Astrocyte of the cerebellum (primary cell): ENCODE measurements at regions not wholly inside any gene's neighbourhood (a gene's known extent, or its start where the extent isn't known, plus 50 kb on each side); places are given as distances from the start of the nearest gene placed in this dataset.

ENCODE experiments used
- DNase-seq: peaks from one replicate; pipeline ENCODE4 v3.0.0-alpha.2; 2011; ENCODE audit warnings: low read depth
- H3K4me3 ChIP-seq: 2 replicates; pipeline ENCODE4 v1.5.1; 2011; ENCODE audit warnings: mild to moderate bottlenecking, low read depth, low read length, moderate library complexity
- in situ Hi-C: cut with HindIII; loops from 2 replicates; pipeline ENCODE4 v1.10.0; 2017; ENCODE audit warnings: low sequenced_read_pairs
- TF ChIP-seq, protein P1 (sequence below): IDR thresholded peaks from 2 replicates; pipeline ENCODE4 v1.5.1; 2012; ENCODE audit warnings: low read length, low read depth, moderate library complexity, mild to moderate bottlenecking; ENCODE audit errors: missing control alignments

DNA sequence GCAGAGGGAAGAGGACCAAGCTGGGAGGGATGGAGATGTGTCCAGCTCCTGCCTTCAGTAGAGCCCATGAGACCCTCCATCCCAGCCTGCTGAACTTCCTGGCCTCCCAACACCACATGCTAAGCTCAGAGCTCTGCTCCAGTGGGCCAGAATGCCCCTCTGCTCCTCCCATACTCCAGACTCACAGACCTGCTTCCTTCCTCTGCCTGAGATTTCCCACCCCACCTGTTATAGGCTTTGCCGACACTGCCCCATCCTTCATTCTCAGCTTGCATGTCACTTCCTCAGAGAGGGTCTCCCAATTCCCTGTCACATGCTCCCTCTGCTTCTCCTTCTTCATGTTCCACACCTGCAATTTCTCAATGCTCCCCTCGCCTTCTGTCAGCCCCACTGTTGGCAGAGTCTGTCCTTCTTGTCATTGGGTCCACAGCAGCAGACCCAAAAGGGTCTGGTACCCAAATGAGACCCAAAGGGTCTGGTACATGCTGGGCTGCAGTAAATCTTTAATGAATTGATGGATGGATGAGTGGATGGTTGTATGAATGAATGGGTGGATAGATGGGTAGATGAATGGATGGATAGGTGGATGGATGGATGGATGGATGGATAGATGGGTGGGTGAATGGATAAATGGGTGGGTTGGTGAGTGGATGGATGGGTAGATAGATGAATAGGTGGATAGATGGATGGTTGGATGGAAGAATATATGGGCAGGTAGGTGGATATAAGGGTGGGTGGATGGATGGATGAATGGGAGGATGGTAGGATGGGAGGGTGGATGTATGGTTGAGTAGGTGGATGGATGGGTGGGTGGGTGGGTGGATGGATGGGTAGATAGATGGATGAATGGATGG, 105.3 kb upstream of the FGF3 start:
- H3K4me3 ChIP-seq, result no peak overlapping the region
- DNase-seq, result no peak
- TF ChIP-seq, protein P1, sequence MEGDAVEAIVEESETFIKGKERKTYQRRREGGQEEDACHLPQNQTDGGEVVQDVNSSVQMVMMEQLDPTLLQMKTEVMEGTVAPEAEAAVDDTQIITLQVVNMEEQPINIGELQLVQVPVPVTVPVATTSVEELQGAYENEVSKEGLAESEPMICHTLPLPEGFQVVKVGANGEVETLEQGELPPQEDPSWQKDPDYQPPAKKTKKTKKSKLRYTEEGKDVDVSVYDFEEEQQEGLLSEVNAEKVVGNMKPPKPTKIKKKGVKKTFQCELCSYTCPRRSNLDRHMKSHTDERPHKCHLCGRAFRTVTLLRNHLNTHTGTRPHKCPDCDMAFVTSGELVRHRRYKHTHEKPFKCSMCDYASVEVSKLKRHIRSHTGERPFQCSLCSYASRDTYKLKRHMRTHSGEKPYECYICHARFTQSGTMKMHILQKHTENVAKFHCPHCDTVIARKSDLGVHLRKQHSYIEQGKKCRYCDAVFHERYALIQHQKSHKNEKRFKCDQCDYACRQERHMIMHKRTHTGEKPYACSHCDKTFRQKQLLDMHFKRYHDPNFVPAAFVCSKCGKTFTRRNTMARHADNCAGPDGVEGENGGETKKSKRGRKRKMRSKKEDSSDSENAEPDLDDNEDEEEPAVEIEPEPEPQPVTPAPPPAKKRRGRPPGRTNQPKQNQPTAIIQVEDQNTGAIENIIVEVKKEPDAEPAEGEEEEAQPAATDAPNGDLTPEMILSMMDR, result no peak
- in situ Hi-C loops, result loop anchor here (5.0 kb wide), 2 partner anchors 63 to 258 kb away; no protein-coding TSS in a partner anchor

DNA sequence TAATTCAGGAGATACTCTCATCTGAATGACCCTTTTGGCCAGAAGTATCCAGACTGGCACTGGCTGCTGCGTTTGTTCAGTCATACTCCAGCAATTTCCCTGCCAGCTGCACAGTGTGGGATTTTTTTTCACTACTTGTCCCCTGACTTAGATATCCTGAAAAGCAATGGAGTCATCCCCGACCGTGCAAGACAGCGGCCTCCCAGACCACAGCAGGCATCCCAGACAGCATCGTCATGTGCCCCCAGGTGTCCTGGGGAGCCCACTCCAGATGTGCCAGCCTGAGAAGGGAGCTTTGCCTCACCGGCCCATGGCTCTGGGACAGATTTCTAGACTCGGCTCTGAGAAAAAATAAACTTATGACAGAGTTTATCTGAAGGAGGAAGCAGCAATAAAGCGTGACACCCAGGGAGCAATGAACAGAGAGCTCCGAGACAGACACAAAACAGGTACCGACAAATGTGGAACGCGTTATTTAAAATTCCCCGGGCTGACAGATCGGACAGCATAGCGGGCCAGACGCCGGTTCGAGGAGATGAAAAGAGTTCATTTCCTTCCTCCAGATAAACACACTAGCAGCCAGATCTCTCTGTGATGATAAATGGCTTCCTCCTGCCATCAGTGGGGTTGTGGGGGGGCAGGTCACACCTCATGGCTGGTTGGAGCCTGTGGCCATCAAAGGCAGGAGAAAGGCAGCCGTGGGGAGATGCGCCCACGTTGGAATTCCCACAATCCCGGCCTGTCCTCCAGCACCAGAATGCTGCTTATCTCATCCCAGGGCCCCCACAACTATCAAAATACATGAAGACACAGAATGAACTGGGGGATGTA, 106.4 kb upstream of the FGF3 start:
- in situ Hi-C loops, result no loop called here
- no peak for DNase-seq
- H3K4me3 ChIP-seq, result no peak overlapping the region
- TF ChIP-seq, protein P1, result no peak

DNA sequence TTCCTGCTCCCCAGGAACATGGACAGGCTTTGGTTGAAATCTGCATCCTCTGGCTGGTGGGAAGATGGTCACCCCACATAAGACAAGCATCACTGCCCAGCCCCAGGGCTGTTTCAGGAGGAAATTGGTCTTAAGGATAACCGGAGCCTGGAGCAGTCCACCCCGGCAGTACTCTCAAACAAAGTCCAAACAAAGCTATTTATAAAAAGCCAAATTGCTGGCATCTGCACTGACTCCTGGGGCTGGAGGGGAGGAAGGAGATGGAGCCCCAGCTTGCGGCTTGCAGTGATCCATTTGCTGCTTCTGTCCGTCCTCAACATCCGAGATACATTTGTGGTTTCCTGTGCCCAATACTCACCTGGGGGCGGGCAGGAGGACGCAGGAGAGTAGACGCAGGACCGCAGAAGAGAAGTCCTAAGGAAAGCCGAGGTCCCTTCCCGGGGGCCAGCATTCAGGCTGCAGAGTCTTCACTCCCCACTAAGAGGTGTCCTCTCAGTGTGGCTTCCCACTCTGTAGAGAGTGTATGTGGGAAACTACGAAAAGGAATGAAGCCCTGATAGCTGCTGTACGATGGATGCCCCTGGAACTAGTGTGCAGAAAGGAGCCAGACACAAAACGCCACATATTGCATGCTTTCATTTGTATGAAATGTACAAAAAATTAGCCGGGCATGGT, 107.3 kb upstream of the FGF3 start:
- H3K4me3 ChIP-seq, result no peak overlapping the region
- DNase-seq, result no peak
- TF ChIP-seq, protein P1, result no peak
- in situ Hi-C loops, result no loop called here

DNA sequence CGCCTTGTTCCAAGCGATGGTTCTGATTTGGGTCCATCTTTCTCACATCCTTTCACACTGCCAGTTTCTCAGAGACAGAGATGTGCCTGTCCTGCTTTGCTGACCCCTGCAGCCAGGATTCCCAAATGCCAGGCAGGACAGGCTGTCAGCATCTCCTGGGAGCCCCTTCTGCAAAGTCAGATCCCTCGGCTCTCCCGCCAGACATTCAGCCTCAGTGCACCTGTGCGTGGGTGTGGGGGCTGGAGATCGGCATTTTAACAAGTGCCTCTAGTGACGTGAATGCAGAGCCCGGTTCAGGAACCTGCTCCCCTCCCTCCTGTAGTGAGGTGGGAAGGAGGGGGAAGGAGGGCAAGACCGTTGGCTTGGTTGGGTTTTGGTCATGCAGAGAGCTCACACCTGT, 108.9 kb upstream of the FGF3 start:
- TF ChIP-seq, protein P1, result no peak
- DNase-seq, result no peak
- in situ Hi-C loops, result no loop called here
- H3K4me3 ChIP-seq, result no peak overlapping the region

DNA sequence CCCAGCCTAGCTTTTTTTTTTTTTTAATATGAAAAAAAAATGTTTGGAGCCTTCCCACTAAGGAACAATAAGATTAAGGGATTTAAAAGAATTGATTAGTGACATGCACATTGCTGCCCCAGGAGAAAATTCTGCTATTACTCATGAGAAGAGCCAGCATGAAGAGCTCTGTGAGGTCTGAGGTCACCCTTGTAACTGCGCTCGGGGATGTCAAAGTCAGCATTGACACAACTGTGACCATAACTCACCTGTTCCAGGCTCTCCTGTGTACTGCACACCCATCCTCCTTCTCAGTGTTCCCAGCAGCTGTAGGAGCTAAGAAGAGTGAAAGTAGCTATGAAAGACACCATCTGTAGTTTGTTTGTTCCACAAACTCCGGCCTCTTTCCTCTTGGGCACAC, 109.8 kb upstream of the FGF3 start:
- DNase-seq, result no peak
- TF ChIP-seq, protein P1, result no peak
- no peak overlapping the region for H3K4me3 ChIP-seq
- in situ Hi-C loops, result no loop called here
